Heart left ventricle (tissue), 16 donors: ENCODE measurements at regions not wholly inside any gene's neighbourhood (a gene's known extent, or its start where the extent isn't known, plus 50 kb on each side); places are given as distances from the start of the nearest gene placed in this dataset.

Source experiments
- ATAC-seq, 4 donors: fragments of 200-7000 bp; cut with Tn5 transposase; one replicate each; pipeline ENCODE4 v1.9.1; 2020 to 2022; ENCODE audit warnings: moderate library complexity in 4 of 4, mild to moderate bottlenecking in 3 of 4, moderate number of reproducible peaks in 1 of 4
- DNase-seq, 5 donors: peaks; one replicate each; pipeline ENCODE4 v3.0.0-alpha.2; 2020
- H3K27ac ChIP-seq, 12 donors: fragments of 200-600 bp; sonication (generic) in 4 of 12; one replicate each; pipeline versions ENCODE4 v1.5.0 to v1.8.0; 2016 to 2022; ENCODE audit warnings: mild to moderate bottlenecking in 2 of 12
- H3K27me3 ChIP-seq, 9 donors: fragments of 200-600 bp; sonication (generic) in 2 of 9; one replicate each; pipeline versions ENCODE4 v1.5.1 to v1.8.0; 2016 to 2022; ENCODE audit warnings: mild to moderate bottlenecking in 3 of 9
- H3K36me3 ChIP-seq, 9 donors: fragments of 200-600 bp; sonication (generic) in 2 of 9; one replicate each; pipeline versions ENCODE4 v1.5.0 to v1.8.0; 2018 to 2022; ENCODE audit warnings: mild to moderate bottlenecking in 2 of 9
- H3K4me1 ChIP-seq, 12 donors: fragments of 200-600 bp; sonication (generic) in 4 of 12; one replicate each; pipeline versions ENCODE4 v1.5.0 to v1.8.0; 2016 to 2022; ENCODE audit warnings: mild to moderate bottlenecking in 3 of 12
- H3K4me3 ChIP-seq, 12 donors: fragments of 200-600 bp; sonication (generic) in 4 of 12; one replicate each; pipeline versions ENCODE4 v1.5.0 to v1.8.0; 2017 to 2022; ENCODE audit warnings: mild to moderate bottlenecking in 9 of 12, moderate library complexity in 4 of 12
- H3K9me3 ChIP-seq, 12 donors: fragments of 200-600 bp; sonication (generic) in 4 of 12; one replicate each; pipeline versions ENCODE4 v1.5.0 to v1.8.0; 2016 to 2022; ENCODE audit warnings: mild to moderate bottlenecking in 1 of 12
- CTCF ChIP-seq, 12 donors: fragments of 200-600 bp; sonication (generic) in 4 of 12; IDR thresholded peaks; one replicate each; pipeline versions ENCODE4 v1.5.0 to v1.8.0; 2018 to 2022; ENCODE audit warnings: antibody characterized with exemption in 12 of 12, mild to moderate bottlenecking in 5 of 12
- POLR2A ChIP-seq, 2 donors: fragments of 450-650 bp; IDR thresholded peaks; one replicate each; pipeline ENCODE4 v1.6.1; 2017; ENCODE audit warnings: antibody characterized with exemption in 2 of 2, mild to moderate bottlenecking in 2 of 2, moderate library complexity in 2 of 2
- WGBS, 4 donors: extraction: QIAGEN DNeasy Blood & Tissue Kit in 2 of 4; methylation state at CpG; one replicate each; pipeline versions ENCODE4 v1.1.5 to v1.1.7; 2013 to 2018; 5-methylcytosine and 5-hydroxymethylcytosine counted together
- intact Hi-C, 10 donors: fragments of 100-400 bp; cut with DNase I; formaldehyde crosslinking; loops; one replicate each; pipeline versions ENCODE4 v1.11.1 to v1.14.2; 2022
- donor health status: ischemic (EF 13 %, LVEDD 7.1; RV severe dilation, severe dysfunction).
- donor health status: healthy with polysubstance abuse.
- donor health status: DM: no; HTN: yes; CAD: no.
- donor health status: DM: no; HTN: no; CAD: no.
- donor health status: ischemic (EF 25% LVEDD 6.9; RV normal size, moderate dysfunction).
- donor health status: ischemic (EF 25% LVEDD 5.7; RV mildly dilated, moderate dysfunction).
- donor health status: healthy.
- donor health status: DM: yes; HTN: yes; CAD: no.
- donor health status: ischemic (EF 35%, LVEDD 5.7; RV mildly dilated, moderate dysfunction).
- donor health status: nonischemic (EF 11% LVEDD 7.7; RV severe dilation, severe dysfunction).
- donor health status: DM: yes; HTN: yes; CAD: no.
- donor health status: PGD.
- donor health status: ischemic (EF 29% LVEDD 5.4; RV normal size, mild dysfunction).
- donor health status: nonischemic (EF 23%, LVEDD 6.1; RV moderate dilation, normal function).

- Histone ChIP-seq H3K27ac (no peak overlapping the region), H3K4me3 (no peak overlapping the region), H3K27me3 (peaks cover 0 to 41% (median 2%) of the 10 kb centered on the region in 9 donors), H3K4me1 (no peaks in the 10 kb centered on the region), H3K36me3 (no peaks in the 10 kb centered on the region), H3K9me3 (no peaks in the 10 kb centered on the region)
- DNase-seq (no peak), ATAC-seq (no peak)
- WGBS, 4 donors: 66 to 77% (median 70%) methylated on average over 15 of the region's 15 CpGs
- TF ChIP-seq POLR2A (IDR thresholded peaks at IDR 0.05): no peak
- peak in 8 of 12 donors; percentile 10 to 34 (median 23) for TF ChIP-seq CTCF (IDR thresholded peaks at IDR 0.05)
- intact Hi-C loops: loop anchor here in 1 of 10 donors (10.0 kb wide), 1 partner anchor 513 kb away; no protein-coding TSS in a partner anchor
Observed at GRCh38 chr14:94681300-94682060, 69.3 kb downstream of the SERPINA3 start.

GRCh38 chr14:94680862-94681288 lies 68.7 kb downstream of the SERPINA3 start:
- peaks cover 0 to 47% (median 2%) of the 10 kb centered on the region in 9 donors for H3K27me3 ChIP-seq
- no peak overlapping the region for H3K4me3 ChIP-seq
- ATAC-seq (no peak), DNase-seq (no peak)
- H3K9me3 ChIP-seq: no peaks in the 10 kb centered on the region
- 94 to 98% (median 96%) methylated on average over 6 of the region's 6 CpGs for WGBS, 4 donors
- no peaks in the 10 kb centered on the region for H3K4me1 ChIP-seq
- H3K27ac ChIP-seq: no peak overlapping the region
- intact Hi-C loops: loop anchor here in 1 of 10 donors (10.0 kb wide), 1 partner anchor 514 kb away; no protein-coding TSS in a partner anchor
- H3K36me3 ChIP-seq: no peaks in the 10 kb centered on the region
- no peak for TF ChIP-seq CTCF (IDR thresholded peaks at IDR 0.05)
- no peak for TF ChIP-seq POLR2A (IDR thresholded peaks at IDR 0.05)

- Histone ChIP-seq H3K27ac (no peak overlapping the region), H3K4me1 (no peaks in the 10 kb centered on the region), H3K27me3 (peaks cover 0 to 50% (median 2%) of the 10 kb centered on the region in 9 donors), H3K36me3 (no peaks in the 10 kb centered on the region), H3K4me3 (no peak overlapping the region), H3K9me3 (no peaks in the 10 kb centered on the region)
- TF ChIP-seq POLR2A (IDR thresholded peaks at IDR 0.05) (no peak), CTCF (IDR thresholded peaks at IDR 0.05) (no peak)
- DNase-seq (no peak), ATAC-seq (no peak)
- 75 to 81% (median 79%) methylated on average over 19 of the region's 19 CpGs for WGBS, 4 donors
- intact Hi-C loops: loop anchor here in 1 of 10 donors (10.0 kb wide), 1 partner anchor 515 kb away; no protein-coding TSS in a partner anchor
Observed at GRCh38 chr14:94679937-94680861, 68.0 kb downstream of the SERPINA3 start.
